PFSK-1 (cell line): ENCODE measurements at regions not wholly inside any gene's neighbourhood (a gene's known extent, or its start where the extent isn't known, plus 50 kb on each side); places are given as distances from the start of the nearest gene placed in this dataset.

Experiments used
- FOXP2 ChIP-seq: optimal IDR thresholded peaks from 2 replicates; pipeline ENCODE3; 2011; ENCODE audit warnings: borderline replicate concordance, control low read depth, inconsistent platforms; ENCODE audit not compliant: insufficient read depth; ENCODE audit errors: extremely low read length, extremely low read depth
- POLR2AphosphoS5 ChIP-seq: IDR thresholded peaks from 2 replicates; pipeline ENCODE4 v1.6.1; 2012; ENCODE audit warnings: low read depth, mild to moderate bottlenecking, control low read depth, low read length, moderate library complexity
- SIN3A ChIP-seq: IDR thresholded peaks from 2 replicates; pipeline ENCODE4 v1.6.1; 2012; ENCODE audit warnings: mild to moderate bottlenecking, low read length, moderate library complexity, borderline replicate concordance; ENCODE audit not compliant: insufficient read depth
- TAF1 ChIP-seq: IDR thresholded peaks from 2 replicates; pipeline ENCODE4 v1.6.1; 2012; ENCODE audit warnings: low read length, control low read depth, borderline replicate concordance; ENCODE audit not compliant: insufficient read depth
- TF ChIP-seq, protein P1 (sequence below), 2 experiments: IDR thresholded peaks; 2 replicates each; pipeline versions ENCODE4 v1.6.1 to v1.8.0; 2011 to 2012; ENCODE audit warnings: low read depth in 2 of 2, low read length in 2 of 2, control low read depth in 1 of 2, inconsistent platforms in 1 of 2, mild to moderate bottlenecking in 1 of 2, moderate library complexity in 1 of 2; ENCODE audit not compliant: insufficient read depth in 1 of 2

- no peak for TF ChIP-seq POLR2AphosphoS5
- TF ChIP-seq SIN3A = no peak
- TF ChIP-seq TAF1 = no peak
- TF ChIP-seq, protein P1, sequence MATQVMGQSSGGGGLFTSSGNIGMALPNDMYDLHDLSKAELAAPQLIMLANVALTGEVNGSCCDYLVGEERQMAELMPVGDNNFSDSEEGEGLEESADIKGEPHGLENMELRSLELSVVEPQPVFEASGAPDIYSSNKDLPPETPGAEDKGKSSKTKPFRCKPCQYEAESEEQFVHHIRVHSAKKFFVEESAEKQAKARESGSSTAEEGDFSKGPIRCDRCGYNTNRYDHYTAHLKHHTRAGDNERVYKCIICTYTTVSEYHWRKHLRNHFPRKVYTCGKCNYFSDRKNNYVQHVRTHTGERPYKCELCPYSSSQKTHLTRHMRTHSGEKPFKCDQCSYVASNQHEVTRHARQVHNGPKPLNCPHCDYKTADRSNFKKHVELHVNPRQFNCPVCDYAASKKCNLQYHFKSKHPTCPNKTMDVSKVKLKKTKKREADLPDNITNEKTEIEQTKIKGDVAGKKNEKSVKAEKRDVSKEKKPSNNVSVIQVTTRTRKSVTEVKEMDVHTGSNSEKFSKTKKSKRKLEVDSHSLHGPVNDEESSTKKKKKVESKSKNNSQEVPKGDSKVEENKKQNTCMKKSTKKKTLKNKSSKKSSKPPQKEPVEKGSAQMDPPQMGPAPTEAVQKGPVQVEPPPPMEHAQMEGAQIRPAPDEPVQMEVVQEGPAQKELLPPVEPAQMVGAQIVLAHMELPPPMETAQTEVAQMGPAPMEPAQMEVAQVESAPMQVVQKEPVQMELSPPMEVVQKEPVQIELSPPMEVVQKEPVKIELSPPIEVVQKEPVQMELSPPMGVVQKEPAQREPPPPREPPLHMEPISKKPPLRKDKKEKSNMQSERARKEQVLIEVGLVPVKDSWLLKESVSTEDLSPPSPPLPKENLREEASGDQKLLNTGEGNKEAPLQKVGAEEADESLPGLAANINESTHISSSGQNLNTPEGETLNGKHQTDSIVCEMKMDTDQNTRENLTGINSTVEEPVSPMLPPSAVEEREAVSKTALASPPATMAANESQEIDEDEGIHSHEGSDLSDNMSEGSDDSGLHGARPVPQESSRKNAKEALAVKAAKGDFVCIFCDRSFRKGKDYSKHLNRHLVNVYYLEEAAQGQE (IDR thresholded peaks at IDR 0.05; ENCODE audit: insufficient read depth in 1 of 2, low read depth in 2 of 2, low read length in 2 of 2) = no peak
- no peak for TF ChIP-seq FOXP2
Observed at GRCh38 chr6:105499931-105500330, 97.0 kb upstream of the PREP start.
